ENCODE measurements at regions not wholly inside any gene's neighbourhood (a gene's known extent, or its start where the extent isn't known, plus 50 kb on each side); places are given as distances from the start of the nearest gene placed in this dataset.

- FAIRE-seq (no peak), DNase-seq (ENCODE audit: low read depth) (no peak)
- Histone ChIP-seq H3K27me3 (ENCODE audit: control insufficient read depth, insufficient read depth, low read length) (no peaks in the 10 kb centered on the region), H3K36me3 (ENCODE audit: control insufficient read depth, insufficient read depth, low read length) (no peaks in the 10 kb centered on the region), H3K4me3 (ENCODE audit: low read depth, low read length) (no peak overlapping the region)
- no peak for TF ChIP-seq CTCF (IDR thresholded peaks at IDR 0.05; ENCODE audit: insufficient read depth, low read length, severe bottlenecking)
Observed at GRCh38 chr19:23522431-23522830, 127.2 kb upstream of the ZNF91 start.

GRCh38 chr19:23521471-23521870 is 126.2 kb upstream of the ZNF91 start:
- H3K4me3 ChIP-seq (ENCODE audit: low read depth, low read length) = no peak overlapping the region

GRCh38 chr19:23520441-23520840 is 125.2 kb upstream of the ZNF91 start:
- Histone ChIP-seq H3K27me3 (ENCODE audit: control insufficient read depth, insufficient read depth, low read length) (no peaks in the 10 kb centered on the region), H3K4me3 (ENCODE audit: low read depth, low read length) (no peak overlapping the region), H3K36me3 (ENCODE audit: control insufficient read depth, insufficient read depth, low read length) (no peaks in the 10 kb centered on the region)
- FAIRE-seq (no peak), DNase-seq (ENCODE audit: low read depth) (no peak)
- TF ChIP-seq CTCF (IDR thresholded peaks at IDR 0.05; ENCODE audit: insufficient read depth, low read length, severe bottlenecking) = no peak

More at GRCh38 chr19:23521471-23521870, 126.2 kb upstream of the ZNF91 start:
- no peaks in the 10 kb centered on the region for H3K27me3 ChIP-seq (ENCODE audit: control insufficient read depth, insufficient read depth, low read length)
- FAIRE-seq = no peak
- DNase-seq (ENCODE audit: low read depth) = no peak
- no peaks in the 10 kb centered on the region for H3K36me3 ChIP-seq (ENCODE audit: control insufficient read depth, insufficient read depth, low read length)
- TF ChIP-seq CTCF (IDR thresholded peaks at IDR 0.05; ENCODE audit: insufficient read depth, low read length, severe bottlenecking) = no peak

GRCh38 chr19:23519031-23519430 is 123.8 kb upstream of the ZNF91 start:
- Histone ChIP-seq H3K27me3 (ENCODE audit: control insufficient read depth, insufficient read depth, low read length) (no peaks in the 10 kb centered on the region), H3K4me3 (ENCODE audit: low read depth, low read length) (no peak overlapping the region), H3K36me3 (ENCODE audit: control insufficient read depth, insufficient read depth, low read length) (no peaks in the 10 kb centered on the region)
- DNase-seq (ENCODE audit: low read depth) = no peak
- TF ChIP-seq CTCF (IDR thresholded peaks at IDR 0.05; ENCODE audit: insufficient read depth, low read length, severe bottlenecking) = no peak
- no peak for FAIRE-seq

- TF ChIP-seq CTCF (IDR thresholded peaks at IDR 0.05; ENCODE audit: insufficient read depth, low read length, severe bottlenecking) = no peak
- Histone ChIP-seq H3K36me3 (ENCODE audit: control insufficient read depth, insufficient read depth, low read length) (no peaks in the 10 kb centered on the region), H3K4me3 (ENCODE audit: low read depth, low read length) (no peak overlapping the region), H3K27me3 (ENCODE audit: control insufficient read depth, insufficient read depth, low read length) (no peaks in the 10 kb centered on the region)
- no peak for DNase-seq (ENCODE audit: low read depth)
- FAIRE-seq = no peak
Observed at GRCh38 chr19:23516266-23516665, 121.0 kb upstream of the ZNF91 start.

- no peak for TF ChIP-seq CTCF (IDR thresholded peaks at IDR 0.05; ENCODE audit: insufficient read depth, low read length, severe bottlenecking)
- Histone ChIP-seq H3K36me3 (ENCODE audit: control insufficient read depth, insufficient read depth, low read length) (no peaks in the 10 kb centered on the region), H3K27me3 (ENCODE audit: control insufficient read depth, insufficient read depth, low read length) (no peaks in the 10 kb centered on the region), H3K4me3 (ENCODE audit: low read depth, low read length) (no peak overlapping the region)
- DNase-seq (ENCODE audit: low read depth) (no peak), FAIRE-seq (no peak)
Observed at GRCh38 chr19:23515551-23515950, 120.3 kb upstream of the ZNF91 start.
